ENCODE measurements at regions not wholly inside any gene's neighbourhood (a gene's known extent, or its start where the extent isn't known, plus 50 kb on each side); places are given as distances from the start of the nearest gene placed in this dataset.

GRCh38 chr22:46099740-46100139 lies 50.6 kb upstream of the PPARA start:
- Histone ChIP-seq H3K4me1 (ENCODE audit: insufficient read depth, low read length) (no peaks in the 10 kb centered on the region), H3K9ac (ENCODE audit: low read depth, low read length) (no peak overlapping the region), H3K36me3 (ENCODE audit: insufficient read depth, low read length) (no peaks in the 10 kb centered on the region), H3K9me3 (ENCODE audit: control insufficient read depth, insufficient read depth, low read length) (no peaks in the 10 kb centered on the region)

GRCh38 chr22:46100401-46101105 lies 49.8 kb upstream of the PPARA start:
- Histone ChIP-seq H3K9me3 (ENCODE audit: control insufficient read depth, insufficient read depth, low read length) (no peaks in the 10 kb centered on the region), H3K36me3 (ENCODE audit: insufficient read depth, low read length) (no peaks in the 10 kb centered on the region), H3K4me1 (ENCODE audit: insufficient read depth, low read length) (no peaks in the 10 kb centered on the region), H3K9ac (ENCODE audit: low read depth, low read length) (no peak overlapping the region)
